ENCODE measurements at regions not wholly inside any gene's neighbourhood (a gene's known extent, or its start where the extent isn't known, plus 50 kb on each side); places are given as distances from the start of the nearest gene placed in this dataset.

DNA sequence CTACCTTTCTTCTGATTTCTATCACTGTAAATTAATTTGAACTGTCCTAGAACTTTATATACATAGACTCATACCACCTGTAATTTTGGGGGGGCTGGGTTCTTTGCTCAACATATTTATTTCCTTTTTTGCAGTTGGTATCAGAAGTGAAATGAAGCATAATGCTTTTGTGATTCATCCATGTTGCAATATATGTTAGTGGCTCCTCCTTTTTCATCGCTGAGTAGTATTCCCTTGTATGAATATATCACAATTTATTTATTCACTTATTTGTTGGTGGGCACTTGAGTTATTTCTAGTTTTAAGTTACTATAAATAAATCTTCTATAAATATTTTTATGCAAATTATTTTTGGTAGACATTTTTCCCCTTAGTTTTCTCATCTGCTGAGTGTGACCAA is 336.4 kb downstream of the HS3ST3B1 start (continued):
- TF ChIP-seq, protein P1, sequence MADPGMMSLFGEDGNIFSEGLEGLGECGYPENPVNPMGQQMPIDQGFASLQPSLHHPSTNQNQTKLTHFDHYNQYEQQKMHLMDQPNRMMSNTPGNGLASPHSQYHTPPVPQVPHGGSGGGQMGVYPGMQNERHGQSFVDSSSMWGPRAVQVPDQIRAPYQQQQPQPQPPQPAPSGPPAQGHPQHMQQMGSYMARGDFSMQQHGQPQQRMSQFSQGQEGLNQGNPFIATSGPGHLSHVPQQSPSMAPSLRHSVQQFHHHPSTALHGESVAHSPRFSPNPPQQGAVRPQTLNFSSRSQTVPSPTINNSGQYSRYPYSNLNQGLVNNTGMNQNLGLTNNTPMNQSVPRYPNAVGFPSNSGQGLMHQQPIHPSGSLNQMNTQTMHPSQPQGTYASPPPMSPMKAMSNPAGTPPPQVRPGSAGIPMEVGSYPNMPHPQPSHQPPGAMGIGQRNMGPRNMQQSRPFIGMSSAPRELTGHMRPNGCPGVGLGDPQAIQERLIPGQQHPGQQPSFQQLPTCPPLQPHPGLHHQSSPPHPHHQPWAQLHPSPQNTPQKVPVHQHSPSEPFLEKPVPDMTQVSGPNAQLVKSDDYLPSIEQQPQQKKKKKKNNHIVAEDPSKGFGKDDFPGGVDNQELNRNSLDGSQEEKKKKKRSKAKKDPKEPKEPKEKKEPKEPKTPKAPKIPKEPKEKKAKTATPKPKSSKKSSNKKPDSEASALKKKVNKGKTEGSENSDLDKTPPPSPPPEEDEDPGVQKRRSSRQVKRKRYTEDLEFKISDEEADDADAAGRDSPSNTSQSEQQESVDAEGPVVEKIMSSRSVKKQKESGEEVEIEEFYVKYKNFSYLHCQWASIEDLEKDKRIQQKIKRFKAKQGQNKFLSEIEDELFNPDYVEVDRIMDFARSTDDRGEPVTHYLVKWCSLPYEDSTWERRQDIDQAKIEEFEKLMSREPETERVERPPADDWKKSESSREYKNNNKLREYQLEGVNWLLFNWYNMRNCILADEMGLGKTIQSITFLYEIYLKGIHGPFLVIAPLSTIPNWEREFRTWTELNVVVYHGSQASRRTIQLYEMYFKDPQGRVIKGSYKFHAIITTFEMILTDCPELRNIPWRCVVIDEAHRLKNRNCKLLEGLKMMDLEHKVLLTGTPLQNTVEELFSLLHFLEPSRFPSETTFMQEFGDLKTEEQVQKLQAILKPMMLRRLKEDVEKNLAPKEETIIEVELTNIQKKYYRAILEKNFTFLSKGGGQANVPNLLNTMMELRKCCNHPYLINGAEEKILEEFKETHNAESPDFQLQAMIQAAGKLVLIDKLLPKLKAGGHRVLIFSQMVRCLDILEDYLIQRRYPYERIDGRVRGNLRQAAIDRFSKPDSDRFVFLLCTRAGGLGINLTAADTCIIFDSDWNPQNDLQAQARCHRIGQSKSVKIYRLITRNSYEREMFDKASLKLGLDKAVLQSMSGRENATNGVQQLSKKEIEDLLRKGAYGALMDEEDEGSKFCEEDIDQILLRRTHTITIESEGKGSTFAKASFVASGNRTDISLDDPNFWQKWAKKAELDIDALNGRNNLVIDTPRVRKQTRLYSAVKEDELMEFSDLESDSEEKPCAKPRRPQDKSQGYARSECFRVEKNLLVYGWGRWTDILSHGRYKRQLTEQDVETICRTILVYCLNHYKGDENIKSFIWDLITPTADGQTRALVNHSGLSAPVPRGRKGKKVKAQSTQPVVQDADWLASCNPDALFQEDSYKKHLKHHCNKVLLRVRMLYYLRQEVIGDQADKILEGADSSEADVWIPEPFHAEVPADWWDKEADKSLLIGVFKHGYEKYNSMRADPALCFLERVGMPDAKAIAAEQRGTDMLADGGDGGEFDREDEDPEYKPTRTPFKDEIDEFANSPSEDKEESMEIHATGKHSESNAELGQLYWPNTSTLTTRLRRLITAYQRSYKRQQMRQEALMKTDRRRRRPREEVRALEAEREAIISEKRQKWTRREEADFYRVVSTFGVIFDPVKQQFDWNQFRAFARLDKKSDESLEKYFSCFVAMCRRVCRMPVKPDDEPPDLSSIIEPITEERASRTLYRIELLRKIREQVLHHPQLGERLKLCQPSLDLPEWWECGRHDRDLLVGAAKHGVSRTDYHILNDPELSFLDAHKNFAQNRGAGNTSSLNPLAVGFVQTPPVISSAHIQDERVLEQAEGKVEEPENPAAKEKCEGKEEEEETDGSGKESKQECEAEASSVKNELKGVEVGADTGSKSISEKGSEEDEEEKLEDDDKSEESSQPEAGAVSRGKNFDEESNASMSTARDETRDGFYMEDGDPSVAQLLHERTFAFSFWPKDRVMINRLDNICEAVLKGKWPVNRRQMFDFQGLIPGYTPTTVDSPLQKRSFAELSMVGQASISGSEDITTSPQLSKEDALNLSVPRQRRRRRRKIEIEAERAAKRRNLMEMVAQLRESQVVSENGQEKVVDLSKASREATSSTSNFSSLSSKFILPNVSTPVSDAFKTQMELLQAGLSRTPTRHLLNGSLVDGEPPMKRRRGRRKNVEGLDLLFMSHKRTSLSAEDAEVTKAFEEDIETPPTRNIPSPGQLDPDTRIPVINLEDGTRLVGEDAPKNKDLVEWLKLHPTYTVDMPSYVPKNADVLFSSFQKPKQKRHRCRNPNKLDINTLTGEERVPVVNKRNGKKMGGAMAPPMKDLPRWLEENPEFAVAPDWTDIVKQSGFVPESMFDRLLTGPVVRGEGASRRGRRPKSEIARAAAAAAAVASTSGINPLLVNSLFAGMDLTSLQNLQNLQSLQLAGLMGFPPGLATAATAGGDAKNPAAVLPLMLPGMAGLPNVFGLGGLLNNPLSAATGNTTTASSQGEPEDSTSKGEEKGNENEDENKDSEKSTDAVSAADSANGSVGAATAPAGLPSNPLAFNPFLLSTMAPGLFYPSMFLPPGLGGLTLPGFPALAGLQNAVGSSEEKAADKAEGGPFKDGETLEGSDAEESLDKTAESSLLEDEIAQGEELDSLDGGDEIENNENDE (IDR thresholded peaks at IDR 0.05; ENCODE audit: insufficient replicate concordance, low read length): no peak
- TF ChIP-seq FOSL1 (IDR thresholded peaks at IDR 0.05; ENCODE audit: insufficient read depth, low read depth, low read length): no peak
- no peak for TF ChIP-seq TEAD4 (IDR thresholded peaks at IDR 0.05; ENCODE audit: low read depth, low read length)
- no peak for TF ChIP-seq BACH1 (IDR thresholded peaks at IDR 0.05; ENCODE audit: low read length)
- no peak for TF ChIP-seq PHF8 (conservative IDR thresholded peaks at IDR 0.05; ENCODE audit: low read depth, low read length)
- no peak for TF ChIP-seq KDM4A (IDR thresholded peaks at IDR 0.05; ENCODE audit: low read depth, low read length, severe bottlenecking)
- TF ChIP-seq POLR2A (IDR thresholded peaks at IDR 0.05; ENCODE audit: control extremely low read depth in 1 of 2, low read depth in 2 of 2, low read length in 2 of 2): no peak

All from H1 (cell line).